RWPE2 (cell line): ENCODE measurements at regions not wholly inside any gene's neighbourhood (a gene's known extent, or its start where the extent isn't known, plus 50 kb on each side); places are given as distances from the start of the nearest gene placed in this dataset.

Experiments
- ATAC-seq: fragments of 200-7000 bp; cut with Tn5 transposase; 3 replicates; pipeline ENCODE4 v1.9.1; 2021; ENCODE audit warnings: low read depth
- DNase-seq: peaks from one replicate; pipeline ENCODE4 v3.0.0-alpha.2; 2020; ENCODE audit warnings: low spot score
- H3K27ac ChIP-seq: fragments of 450-650 bp; 2 replicates; pipeline ENCODE4 v1.5.1; 2017; ENCODE audit warnings: mild to moderate bottlenecking; ENCODE audit not compliant: poor library complexity, severe bottlenecking
- H3K27me3 ChIP-seq: fragments of 250-450 bp; sonication (Bioruptor Pico); 2 replicates; pipeline ENCODE4 v1.5.1; 2021; ENCODE audit warnings: mild to moderate bottlenecking, moderate library complexity; ENCODE audit not compliant: insufficient read depth, poor library complexity, severe bottlenecking
- H3K36me3 ChIP-seq: fragments of 250-450 bp; sonication (Bioruptor Pico); 2 replicates; pipeline ENCODE4 v1.5.1; 2020; ENCODE audit warnings: low read depth, mild to moderate bottlenecking, moderate library complexity
- H3K4me1 ChIP-seq: fragments of 250-450 bp; sonication (Bioruptor Pico); 2 replicates; pipeline ENCODE4 v1.5.1; 2021; ENCODE audit warnings: mild to moderate bottlenecking, moderate library complexity; ENCODE audit not compliant: insufficient read depth, poor library complexity, severe bottlenecking
- H3K4me3 ChIP-seq: fragments of 250-450 bp; sonication (Bioruptor Pico); 2 replicates; pipeline ENCODE4 v1.5.1; 2021; ENCODE audit warnings: mild to moderate bottlenecking, moderate library complexity; ENCODE audit not compliant: severe bottlenecking
- H3K9me3 ChIP-seq: fragments of 250-450 bp; sonication (Bioruptor Pico); 2 replicates; pipeline ENCODE4 v1.5.1; 2021; ENCODE audit warnings: mild to moderate bottlenecking, moderate library complexity; ENCODE audit not compliant: severe bottlenecking
- TF ChIP-seq, protein P1 (sequence below): fragments of 450-650 bp; IDR thresholded peaks from one replicate; pipeline ENCODE4 v1.5.1; 2017; ENCODE audit warnings: mild to moderate bottlenecking, moderate library complexity; ENCODE audit not compliant: poor library complexity, severe bottlenecking

DNA sequence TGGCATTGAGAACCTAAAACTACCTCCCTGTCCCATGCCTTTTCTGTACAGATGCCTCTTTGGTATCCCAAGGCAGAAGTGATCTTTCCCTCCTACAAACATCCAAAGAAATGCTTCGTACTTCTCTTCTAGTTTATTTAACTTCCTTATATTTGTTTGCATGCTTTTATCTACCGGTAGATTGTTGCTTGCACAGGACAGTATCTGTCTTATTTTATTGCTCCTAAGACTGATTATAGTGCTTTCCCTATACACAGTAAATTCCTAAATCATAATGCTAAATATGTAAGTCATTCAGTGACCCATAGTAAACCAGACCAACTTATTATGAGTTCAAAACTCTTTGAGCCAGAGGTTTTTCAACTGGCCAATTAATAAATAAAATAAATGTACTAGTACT is 156.9 kb downstream of the PRELID2 start:
- no peak for DNase-seq
- no peak overlapping the region for H3K27ac ChIP-seq
- no peak for ATAC-seq
- no peaks in the 10 kb centered on the region for H3K36me3 ChIP-seq
- H3K4me1 ChIP-seq, result no peaks in the 10 kb centered on the region
- no peaks in the 10 kb centered on the region for H3K27me3 ChIP-seq
- TF ChIP-seq, protein P1, sequence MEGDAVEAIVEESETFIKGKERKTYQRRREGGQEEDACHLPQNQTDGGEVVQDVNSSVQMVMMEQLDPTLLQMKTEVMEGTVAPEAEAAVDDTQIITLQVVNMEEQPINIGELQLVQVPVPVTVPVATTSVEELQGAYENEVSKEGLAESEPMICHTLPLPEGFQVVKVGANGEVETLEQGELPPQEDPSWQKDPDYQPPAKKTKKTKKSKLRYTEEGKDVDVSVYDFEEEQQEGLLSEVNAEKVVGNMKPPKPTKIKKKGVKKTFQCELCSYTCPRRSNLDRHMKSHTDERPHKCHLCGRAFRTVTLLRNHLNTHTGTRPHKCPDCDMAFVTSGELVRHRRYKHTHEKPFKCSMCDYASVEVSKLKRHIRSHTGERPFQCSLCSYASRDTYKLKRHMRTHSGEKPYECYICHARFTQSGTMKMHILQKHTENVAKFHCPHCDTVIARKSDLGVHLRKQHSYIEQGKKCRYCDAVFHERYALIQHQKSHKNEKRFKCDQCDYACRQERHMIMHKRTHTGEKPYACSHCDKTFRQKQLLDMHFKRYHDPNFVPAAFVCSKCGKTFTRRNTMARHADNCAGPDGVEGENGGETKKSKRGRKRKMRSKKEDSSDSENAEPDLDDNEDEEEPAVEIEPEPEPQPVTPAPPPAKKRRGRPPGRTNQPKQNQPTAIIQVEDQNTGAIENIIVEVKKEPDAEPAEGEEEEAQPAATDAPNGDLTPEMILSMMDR, result no peak
- H3K4me3 ChIP-seq, result no peak overlapping the region
- H3K9me3 ChIP-seq, result no peaks in the 10 kb centered on the region

DNA sequence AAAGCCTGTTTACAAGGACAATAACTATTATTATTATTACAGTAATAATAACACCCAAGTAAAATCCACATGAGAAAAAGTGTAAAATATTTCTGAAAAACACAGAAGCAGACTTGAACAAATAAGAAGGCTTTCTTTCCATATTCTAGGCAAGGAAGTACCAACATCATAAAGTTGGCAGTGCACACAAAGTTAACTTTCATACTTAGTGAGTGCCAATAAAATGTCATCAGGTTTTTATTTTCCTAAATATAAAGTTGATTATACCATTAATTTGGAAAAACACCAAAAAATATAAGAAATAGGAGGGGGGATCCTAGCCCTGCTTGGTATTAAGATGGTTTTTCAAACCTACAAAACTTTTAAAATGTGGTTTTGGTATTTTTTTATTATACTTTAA is 161.4 kb downstream of the PRELID2 start:
- H3K27me3 ChIP-seq, result peaks cover 2% of the 10 kb centered on the region
- DNase-seq (no peak), ATAC-seq (no peak)
- TF ChIP-seq, protein P1, result no peak
- no peaks in the 10 kb centered on the region for H3K9me3 ChIP-seq
- no peak overlapping the region for H3K27ac ChIP-seq
- no peaks in the 10 kb centered on the region for H3K4me1 ChIP-seq
- H3K36me3 ChIP-seq, result no peaks in the 10 kb centered on the region
- H3K4me3 ChIP-seq, result no peak overlapping the region

DNA sequence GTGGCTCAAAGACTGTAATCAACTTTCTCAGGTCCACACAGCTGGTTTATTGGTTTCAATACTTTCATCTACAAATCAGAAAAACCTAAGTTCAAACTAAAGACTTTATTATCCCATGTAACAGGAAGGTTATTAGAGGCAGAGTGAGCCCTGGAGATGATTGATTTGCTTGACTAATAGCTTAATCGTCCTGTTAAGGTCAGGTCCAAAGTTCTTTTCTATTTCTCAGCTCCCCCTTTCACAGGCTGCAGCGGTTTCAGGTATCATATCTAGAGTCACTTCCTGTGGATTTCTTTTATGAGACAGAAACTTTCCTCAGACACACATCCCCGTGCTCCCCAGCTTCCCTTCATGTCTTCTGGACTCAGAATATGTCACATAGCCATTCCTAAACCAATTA is 166.4 kb downstream of the PRELID2 start:
- Histone ChIP-seq H3K27ac (no peak overlapping the region), H3K27me3 (peaks cover 2% of the 10 kb centered on the region), H3K36me3 (no peaks in the 10 kb centered on the region), H3K9me3 (no peaks in the 10 kb centered on the region), H3K4me1 (no peaks in the 10 kb centered on the region), H3K4me3 (no peak overlapping the region)
- DNase-seq (no peak), ATAC-seq (no peak)
- TF ChIP-seq, protein P1, result no peak

DNA sequence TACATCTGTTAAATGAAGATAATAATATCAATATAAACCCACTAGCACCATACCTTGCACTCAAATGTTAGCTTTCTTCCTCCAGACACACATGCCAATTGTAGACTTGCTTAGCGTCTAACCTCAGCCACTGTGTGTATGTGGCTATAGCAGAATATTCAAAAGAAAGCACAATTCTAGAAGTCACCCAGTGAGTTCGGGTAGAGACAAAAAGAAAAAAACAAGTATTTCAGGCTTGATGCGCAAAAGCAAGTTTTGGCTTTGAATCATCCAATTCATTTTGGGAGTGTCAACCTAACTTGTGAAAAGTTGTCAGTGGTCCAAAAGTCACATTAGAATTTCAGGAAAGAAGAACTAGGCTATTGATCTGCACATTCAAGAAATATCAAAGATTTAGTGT is 167.4 kb downstream of the PRELID2 start:
- H3K27ac ChIP-seq, result no peak overlapping the region
- DNase-seq, result no peak
- H3K27me3 ChIP-seq, result no peaks in the 10 kb centered on the region
- H3K4me1 ChIP-seq, result no peaks in the 10 kb centered on the region
- no peaks in the 10 kb centered on the region for H3K36me3 ChIP-seq
- ATAC-seq, result no peak
- no peaks in the 10 kb centered on the region for H3K9me3 ChIP-seq
- TF ChIP-seq, protein P1, result no peak
- H3K4me3 ChIP-seq, result no peak overlapping the region

DNA sequence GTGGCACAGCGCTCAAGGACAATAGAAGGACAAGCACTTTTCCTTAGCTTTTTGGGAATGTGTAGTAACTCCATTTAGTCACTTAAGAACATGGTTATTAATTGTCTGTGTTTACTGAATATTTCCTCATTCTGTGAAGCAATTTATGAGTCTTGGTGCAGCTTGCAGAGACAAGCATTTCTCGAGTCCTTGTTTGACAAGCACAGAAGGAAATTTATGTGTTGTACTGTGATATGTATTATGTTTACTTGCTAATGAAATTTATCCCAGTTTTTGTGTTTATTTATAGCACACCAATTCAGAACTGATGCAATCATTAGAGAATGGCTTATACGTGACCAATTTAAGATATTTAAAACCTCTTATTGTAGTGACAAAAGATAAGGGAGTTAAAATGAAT is 168.6 kb downstream of the PRELID2 start:
- Histone ChIP-seq H3K4me1 (no peaks in the 10 kb centered on the region), H3K27me3 (no peaks in the 10 kb centered on the region), H3K4me3 (no peak overlapping the region), H3K9me3 (no peaks in the 10 kb centered on the region), H3K36me3 (no peaks in the 10 kb centered on the region), H3K27ac (no peak overlapping the region)
- DNase-seq (no peak), ATAC-seq (no peak)
- TF ChIP-seq, protein P1, result no peak
